Lower leg skin (tissue), 3 donors: ENCODE measurements at regions not wholly inside any gene's neighbourhood (a gene's known extent, or its start where the extent isn't known, plus 50 kb on each side); places are given as distances from the start of the nearest gene placed in this dataset.

ENCODE experiments used
- POLR2A ChIP-seq, 2 donors: fragments of 450-650 bp; IDR thresholded peaks; one replicate each; pipeline ENCODE4 v1.6.1; 2016 to 2017; ENCODE audit warnings: antibody characterized with exemption in 2 of 2, mild to moderate bottlenecking in 1 of 2, moderate library complexity in 1 of 2
- TF ChIP-seq, protein P1 (sequence below), 3 donors: fragments of 450-650 bp; IDR thresholded peaks; one replicate each; pipeline ENCODE4 v1.5.1; 2016; ENCODE audit warnings: antibody characterized with exemption in 3 of 3, mild to moderate bottlenecking in 3 of 3, moderate library complexity in 2 of 3

GRCh38 chr12:19938491-19938890 lies 429.8 kb upstream of the PDE3A start:
- TF ChIP-seq, protein P1, sequence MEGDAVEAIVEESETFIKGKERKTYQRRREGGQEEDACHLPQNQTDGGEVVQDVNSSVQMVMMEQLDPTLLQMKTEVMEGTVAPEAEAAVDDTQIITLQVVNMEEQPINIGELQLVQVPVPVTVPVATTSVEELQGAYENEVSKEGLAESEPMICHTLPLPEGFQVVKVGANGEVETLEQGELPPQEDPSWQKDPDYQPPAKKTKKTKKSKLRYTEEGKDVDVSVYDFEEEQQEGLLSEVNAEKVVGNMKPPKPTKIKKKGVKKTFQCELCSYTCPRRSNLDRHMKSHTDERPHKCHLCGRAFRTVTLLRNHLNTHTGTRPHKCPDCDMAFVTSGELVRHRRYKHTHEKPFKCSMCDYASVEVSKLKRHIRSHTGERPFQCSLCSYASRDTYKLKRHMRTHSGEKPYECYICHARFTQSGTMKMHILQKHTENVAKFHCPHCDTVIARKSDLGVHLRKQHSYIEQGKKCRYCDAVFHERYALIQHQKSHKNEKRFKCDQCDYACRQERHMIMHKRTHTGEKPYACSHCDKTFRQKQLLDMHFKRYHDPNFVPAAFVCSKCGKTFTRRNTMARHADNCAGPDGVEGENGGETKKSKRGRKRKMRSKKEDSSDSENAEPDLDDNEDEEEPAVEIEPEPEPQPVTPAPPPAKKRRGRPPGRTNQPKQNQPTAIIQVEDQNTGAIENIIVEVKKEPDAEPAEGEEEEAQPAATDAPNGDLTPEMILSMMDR (IDR thresholded peaks at IDR 0.05) = no peak
- no peak for TF ChIP-seq POLR2A (IDR thresholded peaks at IDR 0.05)
